HepG2 (cell line): ENCODE measurements at regions not wholly inside any gene's neighbourhood (a gene's known extent, or its start where the extent isn't known, plus 50 kb on each side); places are given as distances from the start of the nearest gene placed in this dataset.

ENCODE experiments used
- ATAC-seq: fragments of 200-7000 bp; cut with Tn5 transposase; 3 replicates; pipeline ENCODE4 v1.9.1; 2020; ENCODE audit warnings: mild to moderate bottlenecking, moderate library complexity
- BruUV-seq: library from RNA; stranded (reverse); fragments of 400-500 nt; replicated peaks from 2 replicates; lab custom pipeline; 2021; lab: Mats Ljungman, UMichigan
- CTCF ChIA-PET: fragments of 300-600 bp; formaldehyde crosslinking; extraction: SDS; loops from one replicate; lab custom pipeline; 2021; ENCODE audit warnings: low total read pairs, inconsistent platforms, low intra/inter-chr PET ratio; lab: Yijun Ruan, JAX
- POLR2A ChIA-PET: fragments of 350-600 bp; sonication (Branson Sonifier 250); formaldehyde crosslinking; loops from one replicate; lab custom pipeline; 2020; ENCODE audit warnings: antibody characterized with exemption, inconsistent platforms; lab: Yijun Ruan, JAX
- DNase-seq: peaks from one replicate; pipeline ENCODE4 v3.0.0-alpha.2; 2015; ENCODE audit warnings: low spot score
- FAIRE-seq: peaks from 3 replicates; lab custom pipeline; 2011; peaks lifted over from hg19 to GRCh38; lab: Jason Lieb, UNC
- H2AFZ ChIP-seq: one replicate; pipeline ENCODE4 v1.6.1; 2011; ENCODE audit warnings: low read length, inconsistent platforms
- H3K27ac ChIP-seq: fragments of 300-600 bp; 3 replicates; pipeline ENCODE4 v1.8.0; 2011; ENCODE audit warnings: mixed run types, mild to moderate bottlenecking, mixed read lengths, low read length, inconsistent platforms; ENCODE audit not compliant: insufficient read depth; ENCODE audit errors: extremely low read length
- H3K27me3 ChIP-seq, 2 experiments: fragments of 200-600 bp in 1 of 2; 2 replicates in 1 of 2; 3 replicates in 1 of 2; pipeline versions ENCODE4 v1.6.0 to v1.8.0; 2011; ENCODE audit warnings: low read length in 2 of 2, mild to moderate bottlenecking in 2 of 2, moderate library complexity in 2 of 2, inconsistent platforms in 1 of 2; ENCODE audit not compliant: insufficient read depth in 2 of 2, control insufficient read depth in 1 of 2
- H3K36me3 ChIP-seq, 2 experiments: fragments of 200-600 bp in 1 of 2; replicated peaks in 1 of 2; 2 replicates in 1 of 2; 3 replicates in 1 of 2; pipeline versions ENCODE4 v1.5.1 to v1.8.0; 2011; ENCODE audit warnings: low read length in 2 of 2, inconsistent platforms in 1 of 2; ENCODE audit not compliant: insufficient read depth in 2 of 2, control insufficient read depth in 1 of 2
- H3K4me1 ChIP-seq: 2 replicates; pipeline ENCODE4 v1.5.1; 2012; ENCODE audit warnings: low read length, inconsistent platforms; ENCODE audit not compliant: insufficient read depth
- H3K4me2 ChIP-seq: 2 replicates; pipeline ENCODE4 v1.6.0; 2011; ENCODE audit warnings: low read depth, low read length, inconsistent platforms
- H3K4me3 ChIP-seq, 3 experiments: fragments of 200-600 bp in 1 of 3; sonication (generic), shearing (Covaris generic) in 1 of 3; replicated peaks in 1 of 3; 2 replicates each; pipeline ENCODE4 v1.5.1; 2011 to 2016; ENCODE audit warnings: low read length in 3 of 3, inconsistent platforms in 2 of 3, low read depth in 2 of 3, mild to moderate bottlenecking in 2 of 3, control low read depth in 1 of 3, mixed read lengths in 1 of 3; ENCODE audit not compliant: insufficient read depth in 1 of 3
- H3K79me2 ChIP-seq: one replicate; pipeline ENCODE4 v1.6.1; 2011; ENCODE audit warnings: low read length, inconsistent platforms; ENCODE audit not compliant: insufficient read depth
- H3K9ac ChIP-seq: 2 replicates; pipeline ENCODE4 v1.6.0; 2011; ENCODE audit warnings: mild to moderate bottlenecking, low read depth, low read length, inconsistent platforms; ENCODE audit not compliant: insufficient read depth
- H3K9me3 ChIP-seq: 2 replicates; pipeline ENCODE4 v1.5.1; 2012; ENCODE audit warnings: mild to moderate bottlenecking, low read length
- H4K20me1 ChIP-seq: 2 replicates; pipeline ENCODE4 v1.6.0; 2011; ENCODE audit warnings: inconsistent platforms, mild to moderate bottlenecking, low read length, moderate library complexity; ENCODE audit not compliant: insufficient read depth
- CHD4 ChIP-seq: fragments of 200-600 bp; sonication (generic); IDR thresholded peaks from 2 replicates; pipeline ENCODE4 v1.7.0; 2017; ENCODE audit warnings: mild to moderate bottlenecking, low read length, borderline replicate concordance
- FOSL2 ChIP-seq: sonication (generic); formaldehyde crosslinking; IDR thresholded peaks from 2 replicates; pipeline ENCODE4 v1.4.0; 2020; ENCODE audit warnings: missing genetic modification reagents
- MIXL1 ChIP-seq: IDR thresholded peaks from 2 replicates; pipeline ENCODE4 v1.6.1; 2016
- ZFP36 ChIP-seq: fragments of 150-350 bp; IDR thresholded peaks from 2 replicates; pipeline ENCODE4 v1.6.1; 2018; ENCODE audit warnings: borderline replicate concordance, low read length, low read depth; ENCODE audit not compliant: partially characterized antibody
- ZNF160 ChIP-seq: sonication (generic); formaldehyde crosslinking; IDR thresholded peaks from 2 replicates; pipeline ENCODE4 v1.8.0; 2022; ENCODE audit warnings: mild to moderate bottlenecking, inconsistent platforms, missing genetic modification reagents
- WGBS: methylation state at CpG from one replicate; pipeline ENCODE4 v1.1.6; 2017; ENCODE audit warnings: low lambda C conversion rate; 5-methylcytosine and 5-hydroxymethylcytosine counted together
- in situ Hi-C: cut with HindIII; loops from 2 replicates; pipeline ENCODE4 v1.10.0; 2017; ENCODE audit warnings: low pct_unique_long_range_greater_than_20kb; ENCODE audit not compliant: extremely low pct_ligation_motif_present
- intact Hi-C: fragments of 100-400 bp; cut with micrococcal nuclease; formaldehyde crosslinking; loops from one replicate; pipeline ENCODE4 v1.10.0; 2022; ENCODE audit not compliant: unreplicated experiment
- TF ChIP-seq, protein P1 (sequence below): sonication (generic); formaldehyde crosslinking; IDR thresholded peaks from 2 replicates; pipeline ENCODE4 v1.9.0; 2021; ENCODE audit warnings: mild to moderate bottlenecking, missing genetic modification reagents
- TF ChIP-seq, protein P2 (sequence below): IDR thresholded peaks from 2 replicates; pipeline ENCODE4 v1.6.1; 2016; ENCODE audit warnings: low read depth, control low read depth

DNA sequence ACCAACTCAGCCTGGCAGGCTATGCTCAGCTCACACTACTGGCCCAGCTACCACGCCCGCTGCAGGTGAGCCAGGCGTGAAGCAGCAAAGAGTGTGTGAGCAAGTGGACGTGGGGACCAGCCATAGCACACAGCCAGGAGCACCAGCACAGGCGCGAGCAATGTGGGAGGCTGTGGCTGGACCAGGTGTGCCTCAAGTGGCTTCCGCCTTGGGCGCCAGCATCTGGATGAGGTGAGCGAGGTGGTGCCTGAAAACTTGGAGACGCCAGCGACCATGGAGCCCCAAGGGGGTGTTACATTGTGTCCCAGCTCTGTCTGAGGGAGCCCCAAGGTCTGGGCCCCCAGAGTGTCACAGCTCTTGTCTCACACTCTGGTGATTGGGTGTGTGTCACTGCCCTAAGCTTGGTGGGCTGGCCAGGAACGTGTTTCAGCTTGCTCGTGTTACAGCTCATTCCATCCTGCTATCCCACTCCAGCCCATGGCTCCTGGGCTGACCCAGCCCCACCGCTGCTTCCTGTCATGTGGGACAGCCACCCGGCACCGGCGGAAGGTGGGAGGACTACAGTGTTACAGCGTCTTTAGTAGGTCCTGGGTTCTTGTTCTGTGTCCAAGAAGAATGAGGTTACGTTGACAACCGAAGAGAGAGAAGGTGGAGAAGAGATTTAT lies 508.0 kb upstream of the MMS22L start:
- H3K36me3 ChIP-seq = no peaks in the 10 kb centered on the region
- BruUV-seq = no TSS peak
- no peaks in the 10 kb centered on the region for H3K9me3 ChIP-seq
- intact Hi-C loops = no loop called here
- no peaks in the 10 kb centered on the region for H3K79me2 ChIP-seq
- no peak for ATAC-seq
- no peak overlapping the region for H3K27ac ChIP-seq
- DNase-seq = no peak
- WGBS = 46% methylated on average over 13 of the region's 20 CpGs
- FAIRE-seq = no peak
- TF ChIP-seq FOSL2 (CRISPR knock-in tag) (no peak), CHD4 (no peak), ZNF160 (CRISPR knock-in tag) (no peak), ZFP36 (no peak), MIXL1 (no peak)
- TF ChIP-seq, protein P1, sequence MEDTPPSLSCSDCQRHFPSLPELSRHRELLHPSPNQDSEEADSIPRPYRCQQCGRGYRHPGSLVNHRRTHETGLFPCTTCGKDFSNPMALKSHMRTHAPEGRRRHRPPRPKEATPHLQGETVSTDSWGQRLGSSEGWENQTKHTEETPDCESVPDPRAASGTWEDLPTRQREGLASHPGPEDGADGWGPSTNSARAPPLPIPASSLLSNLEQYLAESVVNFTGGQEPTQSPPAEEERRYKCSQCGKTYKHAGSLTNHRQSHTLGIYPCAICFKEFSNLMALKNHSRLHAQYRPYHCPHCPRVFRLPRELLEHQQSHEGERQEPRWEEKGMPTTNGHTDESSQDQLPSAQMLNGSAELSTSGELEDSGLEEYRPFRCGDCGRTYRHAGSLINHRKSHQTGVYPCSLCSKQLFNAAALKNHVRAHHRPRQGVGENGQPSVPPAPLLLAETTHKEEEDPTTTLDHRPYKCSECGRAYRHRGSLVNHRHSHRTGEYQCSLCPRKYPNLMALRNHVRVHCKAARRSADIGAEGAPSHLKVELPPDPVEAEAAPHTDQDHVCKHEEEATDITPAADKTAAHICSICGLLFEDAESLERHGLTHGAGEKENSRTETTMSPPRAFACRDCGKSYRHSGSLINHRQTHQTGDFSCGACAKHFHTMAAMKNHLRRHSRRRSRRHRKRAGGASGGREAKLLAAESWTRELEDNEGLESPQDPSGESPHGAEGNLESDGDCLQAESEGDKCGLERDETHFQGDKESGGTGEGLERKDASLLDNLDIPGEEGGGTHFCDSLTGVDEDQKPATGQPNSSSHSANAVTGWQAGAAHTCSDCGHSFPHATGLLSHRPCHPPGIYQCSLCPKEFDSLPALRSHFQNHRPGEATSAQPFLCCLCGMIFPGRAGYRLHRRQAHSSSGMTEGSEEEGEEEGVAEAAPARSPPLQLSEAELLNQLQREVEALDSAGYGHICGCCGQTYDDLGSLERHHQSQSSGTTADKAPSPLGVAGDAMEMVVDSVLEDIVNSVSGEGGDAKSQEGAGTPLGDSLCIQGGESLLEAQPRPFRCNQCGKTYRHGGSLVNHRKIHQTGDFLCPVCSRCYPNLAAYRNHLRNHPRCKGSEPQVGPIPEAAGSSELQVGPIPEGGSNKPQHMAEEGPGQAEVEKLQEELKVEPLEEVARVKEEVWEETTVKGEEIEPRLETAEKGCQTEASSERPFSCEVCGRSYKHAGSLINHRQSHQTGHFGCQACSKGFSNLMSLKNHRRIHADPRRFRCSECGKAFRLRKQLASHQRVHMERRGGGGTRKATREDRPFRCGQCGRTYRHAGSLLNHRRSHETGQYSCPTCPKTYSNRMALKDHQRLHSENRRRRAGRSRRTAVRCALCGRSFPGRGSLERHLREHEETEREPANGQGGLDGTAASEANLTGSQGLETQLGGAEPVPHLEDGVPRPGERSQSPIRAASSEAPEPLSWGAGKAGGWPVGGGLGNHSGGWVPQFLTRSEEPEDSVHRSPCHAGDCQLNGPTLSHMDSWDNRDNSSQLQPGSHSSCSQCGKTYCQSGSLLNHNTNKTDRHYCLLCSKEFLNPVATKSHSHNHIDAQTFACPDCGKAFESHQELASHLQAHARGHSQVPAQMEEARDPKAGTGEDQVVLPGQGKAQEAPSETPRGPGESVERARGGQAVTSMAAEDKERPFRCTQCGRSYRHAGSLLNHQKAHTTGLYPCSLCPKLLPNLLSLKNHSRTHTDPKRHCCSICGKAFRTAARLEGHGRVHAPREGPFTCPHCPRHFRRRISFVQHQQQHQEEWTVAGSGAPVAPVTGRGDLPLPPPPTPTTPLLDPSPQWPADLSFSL (CRISPR knock-in tag) = no peak
- TF ChIP-seq, protein P2, sequence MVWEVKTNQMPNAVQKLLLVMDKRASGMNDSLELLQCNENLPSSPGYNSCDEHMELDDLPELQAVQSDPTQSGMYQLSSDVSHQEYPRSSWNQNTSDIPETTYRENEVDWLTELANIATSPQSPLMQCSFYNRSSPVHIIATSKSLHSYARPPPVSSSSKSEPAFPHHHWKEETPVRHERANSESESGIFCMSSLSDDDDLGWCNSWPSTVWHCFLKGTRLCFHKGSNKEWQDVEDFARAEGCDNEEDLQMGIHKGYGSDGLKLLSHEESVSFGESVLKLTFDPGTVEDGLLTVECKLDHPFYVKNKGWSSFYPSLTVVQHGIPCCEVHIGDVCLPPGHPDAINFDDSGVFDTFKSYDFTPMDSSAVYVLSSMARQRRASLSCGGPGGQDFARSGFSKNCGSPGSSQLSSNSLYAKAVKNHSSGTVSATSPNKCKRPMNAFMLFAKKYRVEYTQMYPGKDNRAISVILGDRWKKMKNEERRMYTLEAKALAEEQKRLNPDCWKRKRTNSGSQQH (CRISPR knock-in tag) = no peak
- no peak overlapping the region for H3K4me3 ChIP-seq
- no peak overlapping the region for H3K4me2 ChIP-seq
- no peak overlapping the region for H2AFZ ChIP-seq
- no peaks in the 10 kb centered on the region for H3K4me1 ChIP-seq
- in situ Hi-C loops = no loop called here
- CTCF ChIA-PET = no interaction called here
- no peaks in the 10 kb centered on the region for H3K27me3 ChIP-seq
- H4K20me1 ChIP-seq = no peaks in the 10 kb centered on the region
- POLR2A ChIA-PET = no interaction called here
- H3K9ac ChIP-seq = no peak overlapping the region
